ENCODE measurements at regions not wholly inside any gene's neighbourhood (a gene's known extent, or its start where the extent isn't known, plus 50 kb on each side); places are given as distances from the start of the nearest gene placed in this dataset.

DNA sequence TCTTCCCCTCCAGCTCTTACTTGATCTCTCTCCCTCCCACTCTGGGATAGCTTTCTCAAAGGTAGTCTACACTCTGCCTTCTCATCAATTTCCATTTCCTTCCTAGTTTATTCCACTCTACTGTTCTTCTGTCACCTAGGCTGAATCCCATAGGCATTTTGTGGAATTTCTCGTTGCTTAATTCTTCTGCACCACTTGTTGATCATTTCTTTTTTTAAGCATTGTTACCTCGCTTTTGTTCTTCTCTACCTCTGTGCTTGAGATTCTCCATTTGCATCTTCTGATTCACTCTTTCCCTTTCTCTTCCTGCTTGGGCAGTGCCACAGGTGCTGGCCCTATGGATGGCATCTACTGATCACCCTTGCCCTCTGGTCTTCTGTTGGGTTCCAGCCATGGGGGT is 567.2 kb downstream of the CDH26 start:
- H3K4me1 Mint-ChIP-seq, result peaks cover 8% of the 10 kb centered on the region
- H3K79me2 ChIP-seq (ENCODE audit: low read depth), result no peaks in the 10 kb centered on the region
- no peaks in the 10 kb centered on the region for H3K27me3 ChIP-seq
- no peak overlapping the region for H3K9ac ChIP-seq
- no peak overlapping the region for H3K4me2 ChIP-seq
- H3K4me3 Mint-ChIP-seq, result no peak overlapping the region
- TF ChIP-seq, protein P1, sequence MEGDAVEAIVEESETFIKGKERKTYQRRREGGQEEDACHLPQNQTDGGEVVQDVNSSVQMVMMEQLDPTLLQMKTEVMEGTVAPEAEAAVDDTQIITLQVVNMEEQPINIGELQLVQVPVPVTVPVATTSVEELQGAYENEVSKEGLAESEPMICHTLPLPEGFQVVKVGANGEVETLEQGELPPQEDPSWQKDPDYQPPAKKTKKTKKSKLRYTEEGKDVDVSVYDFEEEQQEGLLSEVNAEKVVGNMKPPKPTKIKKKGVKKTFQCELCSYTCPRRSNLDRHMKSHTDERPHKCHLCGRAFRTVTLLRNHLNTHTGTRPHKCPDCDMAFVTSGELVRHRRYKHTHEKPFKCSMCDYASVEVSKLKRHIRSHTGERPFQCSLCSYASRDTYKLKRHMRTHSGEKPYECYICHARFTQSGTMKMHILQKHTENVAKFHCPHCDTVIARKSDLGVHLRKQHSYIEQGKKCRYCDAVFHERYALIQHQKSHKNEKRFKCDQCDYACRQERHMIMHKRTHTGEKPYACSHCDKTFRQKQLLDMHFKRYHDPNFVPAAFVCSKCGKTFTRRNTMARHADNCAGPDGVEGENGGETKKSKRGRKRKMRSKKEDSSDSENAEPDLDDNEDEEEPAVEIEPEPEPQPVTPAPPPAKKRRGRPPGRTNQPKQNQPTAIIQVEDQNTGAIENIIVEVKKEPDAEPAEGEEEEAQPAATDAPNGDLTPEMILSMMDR (IDR thresholded peaks at IDR 0.05), result no peak
- TF ChIP-seq EZH2 (IDR thresholded peaks at IDR 0.05) (no peak), EZH2phosphoT487 (IDR thresholded peaks at IDR 0.05) (no peak)
- peaks cover 3% of the 10 kb centered on the region for H3K9me3 Mint-ChIP-seq
- peaks cover 8% of the 10 kb centered on the region for H3K4me1 ChIP-seq
- H4K20me1 ChIP-seq (ENCODE audit: low read depth), result no peaks in the 10 kb centered on the region
- no peaks in the 10 kb centered on the region for H3F3A ChIP-seq (ENCODE audit: low read depth)
- H3K36me3 Mint-ChIP-seq, result no peaks in the 10 kb centered on the region
- DNase-seq (ENCODE audit: low spot score), result no peak
- no peak overlapping the region for H3K4me3 ChIP-seq
- H3K27ac ChIP-seq, result no peak overlapping the region
- no peak overlapping the region for H3K27ac Mint-ChIP-seq
- H3K9me3 ChIP-seq (ENCODE audit: low read depth), result no peaks in the 10 kb centered on the region
- no peaks in the 10 kb centered on the region for H3K36me3 ChIP-seq
- no peaks in the 10 kb centered on the region for H3K27me3 Mint-ChIP-seq (ENCODE audit: insufficient read depth, low read depth)
- no peak overlapping the region for H2AFZ ChIP-seq (replicated peaks)

DNA sequence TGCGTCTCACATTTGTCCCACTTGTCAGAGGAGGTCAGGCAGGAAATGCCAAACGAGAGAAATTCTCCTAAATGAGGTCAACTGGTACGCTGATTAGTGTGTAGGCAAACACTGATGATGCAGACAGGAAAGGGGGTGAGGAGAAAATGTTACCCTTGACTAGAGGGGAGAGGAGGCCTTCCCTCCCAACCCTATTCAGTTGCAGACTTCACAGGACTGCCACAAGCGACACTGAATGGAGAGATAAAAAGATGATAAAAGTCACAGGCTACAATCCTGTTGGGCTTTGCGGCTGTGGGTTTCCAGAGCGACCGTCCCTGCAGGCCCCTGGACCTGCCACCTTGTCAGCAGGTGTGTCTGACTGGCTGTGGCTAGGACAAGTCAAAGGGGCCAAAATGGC is 569.4 kb downstream of the CDH26 start:
- H3K9me3 ChIP-seq (ENCODE audit: low read depth), result no peaks in the 10 kb centered on the region
- no peak overlapping the region for H3K4me2 ChIP-seq
- no peak overlapping the region for H3K27ac Mint-ChIP-seq
- DNase-seq (ENCODE audit: low spot score), result no peak
- H3K79me2 ChIP-seq (ENCODE audit: low read depth), result no peaks in the 10 kb centered on the region
- no peak overlapping the region for H3K9ac ChIP-seq
- no peaks in the 10 kb centered on the region for H3K36me3 ChIP-seq
- H3K4me1 Mint-ChIP-seq, result peaks cover 8% of the 10 kb centered on the region
- peaks cover 3% of the 10 kb centered on the region for H3K9me3 Mint-ChIP-seq
- H2AFZ ChIP-seq (replicated peaks), result no peak overlapping the region
- H3K27me3 ChIP-seq, result no peaks in the 10 kb centered on the region
- H3F3A ChIP-seq (ENCODE audit: low read depth), result no peaks in the 10 kb centered on the region
- no peak overlapping the region for H3K27ac ChIP-seq
- TF ChIP-seq, protein P1 (IDR thresholded peaks at IDR 0.05), result no peak
- TF ChIP-seq EZH2phosphoT487 (IDR thresholded peaks at IDR 0.05), result no peak
- TF ChIP-seq EZH2 (IDR thresholded peaks at IDR 0.05), result no peak
- H3K4me3 Mint-ChIP-seq, result no peak overlapping the region
- no peaks in the 10 kb centered on the region for H4K20me1 ChIP-seq (ENCODE audit: low read depth)
- H3K4me1 ChIP-seq, result no peaks in the 10 kb centered on the region
- H3K4me3 ChIP-seq, result no peak overlapping the region
- H3K27me3 Mint-ChIP-seq (ENCODE audit: insufficient read depth, low read depth), result no peaks in the 10 kb centered on the region
- H3K36me3 Mint-ChIP-seq, result no peaks in the 10 kb centered on the region

DNA sequence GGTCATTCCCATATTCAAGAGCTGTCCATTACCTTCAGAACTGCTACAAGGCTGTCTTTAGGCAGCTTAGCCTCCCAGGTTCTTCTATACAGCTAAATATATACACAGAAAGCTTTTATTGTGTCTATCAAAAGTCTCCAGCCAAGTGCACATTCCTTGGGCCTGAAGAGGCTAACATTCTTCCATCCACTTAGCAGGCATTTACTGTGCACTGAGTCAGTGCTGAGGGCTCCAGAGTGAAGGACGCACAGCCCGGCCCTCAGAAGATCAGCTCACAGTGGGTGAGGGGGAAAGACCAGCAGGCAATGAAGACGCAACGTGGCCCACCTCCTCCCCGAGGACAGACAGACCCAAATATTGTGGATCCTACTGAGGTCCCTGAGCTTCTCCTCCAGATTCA is 569.9 kb downstream of the CDH26 start:
- H2AFZ ChIP-seq (replicated peaks), result no peak overlapping the region
- H3K4me1 ChIP-seq, result no peaks in the 10 kb centered on the region
- no peak overlapping the region for H3K4me3 ChIP-seq
- Mint-ChIP-seq H3K4me3 (no peak overlapping the region), H3K36me3 (no peaks in the 10 kb centered on the region), H3K4me1 (peaks cover 8% of the 10 kb centered on the region), H3K27me3 (ENCODE audit: insufficient read depth, low read depth) (no peaks in the 10 kb centered on the region), H3K9me3 (peaks cover 3% of the 10 kb centered on the region), H3K27ac (no peak overlapping the region)
- H3K27ac ChIP-seq, result no peak overlapping the region
- no peak for TF ChIP-seq EZH2 (IDR thresholded peaks at IDR 0.05)
- no peaks in the 10 kb centered on the region for H4K20me1 ChIP-seq (ENCODE audit: low read depth)
- H3K36me3 ChIP-seq, result no peaks in the 10 kb centered on the region
- no peak overlapping the region for H3K4me2 ChIP-seq
- DNase-seq (ENCODE audit: low spot score), result no peak
- no peaks in the 10 kb centered on the region for H3K9me3 ChIP-seq (ENCODE audit: low read depth)
- H3F3A ChIP-seq (ENCODE audit: low read depth), result no peaks in the 10 kb centered on the region
- no peak overlapping the region for H3K9ac ChIP-seq
- H3K79me2 ChIP-seq (ENCODE audit: low read depth), result no peaks in the 10 kb centered on the region
- H3K27me3 ChIP-seq, result no peaks in the 10 kb centered on the region

DNA sequence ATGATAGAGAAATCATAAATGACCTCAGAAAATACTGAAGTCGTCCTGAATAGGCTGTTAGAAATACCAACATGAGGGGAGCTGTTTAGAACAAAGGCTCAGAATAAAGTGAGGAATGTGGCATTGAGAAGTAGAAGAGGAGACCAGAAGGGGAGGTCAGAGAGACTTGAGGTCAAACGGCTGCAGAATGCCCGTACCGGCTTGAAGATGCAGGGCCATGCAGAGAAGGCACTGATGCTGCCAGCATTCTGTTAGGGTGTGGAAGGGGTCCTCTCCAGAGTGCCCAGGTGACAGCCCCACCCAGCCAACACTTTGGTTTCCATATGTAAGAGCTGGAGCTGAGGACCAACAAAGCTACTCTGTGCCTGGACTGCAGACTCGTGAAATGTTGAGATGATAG is 570.9 kb downstream of the CDH26 start:
- no peaks in the 10 kb centered on the region for H3F3A ChIP-seq (ENCODE audit: low read depth)
- H3K27me3 Mint-ChIP-seq (ENCODE audit: insufficient read depth, low read depth), result no peaks in the 10 kb centered on the region
- no peaks in the 10 kb centered on the region for H3K79me2 ChIP-seq (ENCODE audit: low read depth)
- no peaks in the 10 kb centered on the region for H3K9me3 ChIP-seq (ENCODE audit: low read depth)
- no peaks in the 10 kb centered on the region for H3K4me1 ChIP-seq
- no peak overlapping the region for H3K4me3 ChIP-seq
- no peak overlapping the region for H3K27ac Mint-ChIP-seq
- H3K4me2 ChIP-seq, result no peak overlapping the region
- H3K27ac ChIP-seq, result no peak overlapping the region
- TF ChIP-seq, protein P1 (IDR thresholded peaks at IDR 0.05), result no peak
- TF ChIP-seq EZH2 (IDR thresholded peaks at IDR 0.05), result no peak
- no peak for TF ChIP-seq EZH2phosphoT487 (IDR thresholded peaks at IDR 0.05)
- H3K36me3 ChIP-seq, result no peaks in the 10 kb centered on the region
- H3K4me1 Mint-ChIP-seq, result peaks cover 8% of the 10 kb centered on the region
- H3K9ac ChIP-seq, result no peak overlapping the region
- H4K20me1 ChIP-seq (ENCODE audit: low read depth), result no peaks in the 10 kb centered on the region
- DNase-seq (ENCODE audit: low spot score), result no peak
- no peaks in the 10 kb centered on the region for H3K27me3 ChIP-seq
- H3K9me3 Mint-ChIP-seq, result peaks cover 3% of the 10 kb centered on the region
- no peaks in the 10 kb centered on the region for H3K36me3 Mint-ChIP-seq
- no peak overlapping the region for H2AFZ ChIP-seq (replicated peaks)
- no peak overlapping the region for H3K4me3 Mint-ChIP-seq
